ENCODE measurements at regions not wholly inside any gene's neighbourhood (a gene's known extent, or its start where the extent isn't known, plus 50 kb on each side); places are given as distances from the start of the nearest gene placed in this dataset.
"Not testable (repeated sequence)": the region's sequence is repeated elsewhere in the genome, so short reads cannot be mapped to it uniquely, and the experiment has no call there.

DNA sequence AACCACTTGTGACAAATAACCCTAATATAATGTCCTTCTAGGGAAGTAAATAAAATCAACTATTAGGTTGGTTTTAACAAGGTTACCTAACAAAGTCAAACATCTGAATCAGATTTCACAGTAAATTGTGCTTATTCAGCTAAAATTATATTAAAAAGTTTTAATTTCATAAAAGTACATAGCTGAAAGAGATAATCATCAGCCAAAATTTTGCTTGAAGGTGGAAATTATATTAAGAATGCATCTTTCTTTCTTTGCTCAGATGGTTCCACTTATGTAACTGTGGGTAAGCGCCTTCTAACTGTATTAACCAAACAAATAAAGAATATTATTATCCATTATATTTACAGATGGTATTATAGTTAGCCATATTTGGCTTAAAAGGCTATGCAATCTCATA is 2840.3 kb upstream of the PCDH20 start:
- no peak for DNase-seq

DNA sequence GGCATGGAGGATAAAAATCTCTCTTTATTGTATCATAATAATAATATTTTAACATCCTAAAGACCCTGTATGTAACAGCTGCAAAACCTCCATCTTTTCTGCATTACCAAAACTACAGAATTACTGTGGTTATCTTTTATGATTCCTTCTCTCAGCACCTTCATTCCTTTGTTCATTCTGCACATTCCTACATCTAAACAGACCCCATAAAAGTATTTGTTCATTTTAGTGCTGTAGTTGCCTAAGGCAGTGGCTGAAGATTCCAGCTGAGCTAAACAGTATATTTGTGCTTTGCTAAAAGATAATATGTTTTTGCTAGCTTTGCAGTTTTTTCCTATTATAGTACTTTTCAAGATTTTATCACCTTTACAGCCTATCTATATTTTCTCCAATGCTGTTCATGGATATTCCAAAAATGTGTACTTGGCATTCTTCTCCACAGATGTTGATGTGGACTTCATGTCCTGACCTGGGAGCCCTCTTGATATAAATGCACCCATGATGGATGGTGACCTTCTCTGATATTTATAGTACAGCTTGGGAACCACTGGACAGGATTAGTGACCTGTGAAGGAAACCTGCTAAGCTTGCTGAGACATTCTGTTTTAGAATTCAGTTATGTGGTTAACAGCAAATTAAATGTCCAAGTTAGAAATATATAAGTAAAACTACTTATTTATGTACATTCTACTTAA is 2832.9 kb upstream of the PCDH20 start:
- DNase-seq, result no peak

DNA sequence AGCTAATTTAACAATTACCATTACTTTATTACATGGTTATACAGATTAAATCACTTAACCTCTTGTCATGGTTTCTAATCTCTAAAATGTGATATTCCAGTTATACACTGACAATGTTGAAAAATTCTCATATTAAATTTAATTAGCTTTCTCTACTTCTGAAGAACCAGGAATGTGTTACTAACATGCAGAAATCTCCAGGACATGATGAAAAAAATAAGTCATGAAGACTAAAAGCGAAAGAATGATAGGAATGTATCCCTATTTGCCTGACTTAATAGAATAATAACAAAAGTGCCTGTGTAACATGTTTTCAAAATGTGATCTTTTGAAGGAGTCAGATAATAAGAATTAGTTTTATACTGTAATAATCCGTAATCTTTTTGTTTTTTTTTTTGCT is 2823.7 kb upstream of the PCDH20 start:
- no peak for DNase-seq

DNA sequence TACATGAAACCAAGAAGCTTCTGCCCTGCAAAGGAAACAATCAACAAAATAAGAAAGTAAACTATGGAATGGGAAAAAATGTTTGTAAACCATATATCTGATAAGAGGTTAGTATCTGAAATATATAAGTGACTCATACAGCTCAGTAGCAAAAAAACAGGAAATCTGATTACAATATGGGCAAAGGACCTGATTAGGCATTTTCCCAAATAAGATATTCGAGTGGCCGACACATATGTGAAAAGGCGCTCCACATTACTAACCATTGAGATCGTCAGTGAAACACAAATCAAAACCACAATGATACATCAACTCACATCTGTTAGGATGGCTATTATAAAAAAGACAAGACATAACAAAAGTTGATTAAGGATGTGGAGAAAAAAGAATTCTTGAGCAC is 2818.6 kb upstream of the PCDH20 start:
- DNase-seq, result no peak

DNA sequence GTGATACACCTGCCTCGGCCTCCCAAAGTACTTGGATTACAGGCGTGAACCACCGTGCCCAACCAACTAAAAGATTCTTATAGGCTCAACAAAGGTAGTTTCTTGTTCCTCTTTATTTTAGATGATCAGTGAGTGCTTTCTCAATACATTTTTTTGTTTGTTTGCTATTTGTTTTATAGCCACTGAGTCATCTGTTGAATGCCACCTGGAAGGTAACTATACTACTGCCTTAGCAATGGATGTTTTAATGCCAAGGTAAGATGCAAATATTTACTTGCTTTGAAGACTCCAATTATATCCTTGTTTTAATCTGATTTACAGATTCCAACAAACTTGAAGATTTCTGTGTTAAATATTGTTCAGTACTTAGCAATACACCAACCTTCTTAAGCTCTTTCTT is 2807.4 kb upstream of the PCDH20 start:
- no peak for DNase-seq

DNA sequence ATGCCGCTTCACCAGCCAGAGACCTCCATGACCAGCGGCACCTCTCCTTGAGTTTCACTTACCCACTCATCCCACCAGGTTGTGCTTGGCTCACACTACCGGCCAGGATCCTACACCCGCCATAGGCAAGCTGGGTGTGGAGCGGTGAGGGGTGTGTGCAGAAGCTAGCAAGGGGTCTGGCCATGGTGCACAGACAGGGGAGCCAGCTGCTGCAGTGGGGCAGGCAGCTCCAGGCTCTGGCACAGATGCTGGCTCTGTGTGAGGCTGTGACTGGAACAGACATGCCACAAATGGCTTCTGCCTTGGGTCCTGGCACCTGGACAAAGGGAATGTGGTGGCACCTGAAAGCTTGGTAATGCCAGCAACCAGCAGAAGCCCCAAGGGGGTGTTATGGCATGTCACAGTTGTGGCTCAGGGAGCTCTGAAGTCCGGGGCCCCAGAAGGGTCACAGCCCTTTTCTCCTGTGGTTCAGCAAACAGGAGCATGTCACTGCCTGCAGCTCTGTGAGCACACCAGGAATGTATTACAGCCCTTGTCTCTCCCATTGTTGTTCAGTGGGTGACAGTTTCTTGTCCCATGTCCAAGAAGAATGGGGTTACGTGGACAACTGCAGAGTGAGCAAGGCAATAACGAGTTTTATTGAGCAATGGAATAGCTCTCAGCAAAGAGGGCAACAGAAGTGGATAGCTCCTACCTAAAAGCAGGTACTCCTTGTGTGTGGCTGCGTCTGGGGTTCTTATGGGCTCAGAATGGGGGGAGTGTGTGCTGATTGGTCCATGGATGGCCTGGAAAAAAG is 2791.0 kb upstream of the PCDH20 start:
- no peak for DNase-seq

DNA sequence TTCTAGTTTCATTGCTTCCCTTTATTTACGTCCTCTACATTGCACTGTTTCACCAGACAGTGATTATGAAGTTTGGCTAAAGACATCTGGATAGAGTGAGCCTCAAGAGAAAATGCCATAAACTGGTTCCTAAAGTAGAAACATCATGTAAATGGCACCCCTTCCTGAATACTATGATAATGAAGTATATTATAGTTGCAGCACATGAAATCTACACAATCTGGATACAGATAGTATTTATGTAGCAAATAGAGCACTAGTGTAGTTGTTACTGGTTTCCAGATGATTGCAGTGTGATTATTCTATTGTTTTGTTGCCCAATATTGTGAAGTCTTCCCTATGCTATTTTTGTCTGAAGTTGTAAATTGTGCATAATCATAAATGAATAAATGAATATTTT is 2786.9 kb upstream of the PCDH20 start:
- no peak for DNase-seq

DNA sequence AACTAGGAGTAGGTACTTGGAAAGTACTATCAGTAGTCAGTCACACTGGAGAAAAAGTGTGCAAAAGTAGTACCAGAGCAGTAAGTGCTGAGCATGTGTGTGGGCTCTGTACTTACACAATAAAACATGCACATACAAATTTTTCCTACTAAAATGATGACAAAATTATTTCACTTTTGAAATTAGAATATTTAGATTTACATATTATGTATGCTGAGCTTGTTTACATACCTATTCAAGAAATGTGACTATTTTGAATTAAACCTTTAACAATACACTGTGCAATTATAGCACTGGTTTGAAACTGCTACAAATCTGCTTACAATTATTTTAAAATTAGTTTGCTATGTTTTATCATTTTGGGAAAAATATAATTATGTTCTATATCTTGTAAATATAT is 2781.6 kb upstream of the PCDH20 start:
- DNase-seq, result no peak

DNA sequence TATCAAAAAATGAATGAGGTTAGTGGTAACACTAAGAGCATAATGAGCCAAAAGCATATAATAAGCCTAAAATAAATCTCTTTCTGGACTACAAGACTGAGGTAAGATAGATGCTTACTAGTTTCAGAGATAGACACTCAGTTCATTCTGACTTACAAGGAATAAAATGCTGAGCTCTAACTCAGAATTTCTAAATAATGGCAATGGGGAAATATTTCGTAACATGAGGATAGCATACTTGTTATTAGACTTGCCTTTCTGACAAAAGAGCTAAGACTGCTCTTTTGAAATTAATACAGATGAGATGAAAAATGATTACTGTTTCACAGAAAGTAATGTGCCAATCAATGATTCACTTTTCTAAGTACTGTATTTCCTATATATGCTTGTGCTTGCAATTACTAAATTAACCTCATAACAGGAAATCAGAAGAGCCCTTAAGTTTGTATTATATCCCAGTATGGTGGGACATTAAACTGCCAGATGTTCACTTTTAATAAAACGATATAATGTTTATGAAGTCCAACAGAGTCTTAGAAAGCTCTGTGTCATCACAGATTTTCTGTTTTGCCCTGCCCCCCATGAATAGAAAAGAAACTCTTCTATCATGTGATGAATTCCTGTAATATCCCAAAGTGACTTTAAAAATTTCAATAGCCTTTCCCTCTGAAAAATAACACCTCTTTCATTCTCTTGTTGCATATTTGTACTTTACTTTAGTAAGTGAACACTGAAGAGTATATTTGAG is 2771.0 kb upstream of the PCDH20 start:
- no peak for DNase-seq

DNA sequence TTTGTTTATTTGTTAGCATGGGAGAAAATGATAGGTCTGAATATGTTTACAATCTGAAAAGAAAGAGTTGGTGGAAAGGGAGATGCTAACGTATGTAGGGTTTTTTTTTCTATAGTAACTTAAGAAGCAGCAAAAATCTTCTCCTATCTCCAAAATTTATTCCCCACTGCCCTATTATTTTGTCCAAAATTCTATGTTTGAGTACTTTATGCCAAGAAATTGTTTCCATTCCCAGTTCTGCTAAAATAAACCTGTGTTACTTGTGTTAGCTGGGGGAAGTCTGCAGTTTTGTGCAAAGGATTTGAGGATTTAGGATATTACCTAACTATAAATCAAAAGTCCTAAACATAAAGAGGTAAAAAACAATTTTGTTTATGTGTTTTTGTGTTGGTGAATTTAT is 2770.4 kb upstream of the PCDH20 start:
- DNase-seq, result no peak

DNA sequence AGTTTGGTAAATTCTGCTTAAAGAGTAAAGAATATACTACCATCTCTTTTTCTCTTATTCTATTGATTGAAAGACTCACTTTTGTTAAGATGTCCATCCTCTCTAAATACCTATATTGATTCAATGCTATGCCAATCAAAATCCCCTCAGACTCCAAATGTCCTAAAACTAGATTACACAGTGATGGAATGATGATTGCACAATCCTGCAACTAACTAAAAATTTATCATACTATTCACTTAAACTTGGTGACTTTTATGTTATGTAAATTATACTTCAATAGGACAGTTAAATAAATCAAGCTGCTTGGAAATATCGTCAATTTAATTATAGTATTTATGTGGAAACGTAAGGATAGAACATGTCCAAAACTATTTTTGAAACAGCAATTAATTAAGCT is 2765.1 kb upstream of the PCDH20 start:
- DNase-seq, result no peak

DNA sequence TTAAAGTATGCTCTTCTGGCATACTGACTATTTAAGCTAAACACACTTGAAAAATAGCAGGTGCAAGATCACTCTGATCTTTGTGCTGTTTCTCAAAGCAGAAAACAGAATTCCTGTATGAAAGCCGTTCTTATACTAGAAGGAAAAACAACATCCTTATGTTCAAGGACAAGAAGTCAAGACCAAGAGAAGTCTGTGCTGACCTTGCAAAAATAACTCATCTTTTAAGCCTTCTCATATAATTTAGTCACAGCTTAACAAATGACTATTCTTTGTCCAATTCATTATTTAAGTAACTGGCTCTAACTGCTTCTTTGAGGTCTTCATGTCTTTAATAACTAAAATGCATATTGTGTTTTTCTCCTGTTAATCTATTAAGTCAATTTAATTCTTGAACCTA is 2750.2 kb upstream of the PCDH20 start:
- no peak for DNase-seq

DNA sequence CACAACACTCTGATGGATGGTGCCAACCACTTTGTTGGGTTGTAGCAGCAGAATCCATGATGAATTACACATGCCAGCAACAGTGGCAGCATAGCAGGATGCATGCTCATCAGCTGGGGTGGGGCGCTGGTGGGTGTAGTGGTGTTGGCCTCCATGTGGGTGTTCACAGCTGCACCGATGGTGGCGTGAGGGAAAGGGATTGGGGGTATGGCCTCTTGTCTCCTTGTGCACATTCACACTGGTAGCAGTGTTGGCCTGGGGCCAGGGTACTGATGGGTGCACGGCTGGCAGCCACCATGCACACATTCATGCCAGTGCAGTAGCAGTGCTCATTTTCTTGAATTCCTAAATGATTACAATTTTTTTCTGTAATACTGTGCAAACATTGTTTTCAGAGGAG is 2748.8 kb upstream of the PCDH20 start:
- no peak for DNase-seq

DNA sequence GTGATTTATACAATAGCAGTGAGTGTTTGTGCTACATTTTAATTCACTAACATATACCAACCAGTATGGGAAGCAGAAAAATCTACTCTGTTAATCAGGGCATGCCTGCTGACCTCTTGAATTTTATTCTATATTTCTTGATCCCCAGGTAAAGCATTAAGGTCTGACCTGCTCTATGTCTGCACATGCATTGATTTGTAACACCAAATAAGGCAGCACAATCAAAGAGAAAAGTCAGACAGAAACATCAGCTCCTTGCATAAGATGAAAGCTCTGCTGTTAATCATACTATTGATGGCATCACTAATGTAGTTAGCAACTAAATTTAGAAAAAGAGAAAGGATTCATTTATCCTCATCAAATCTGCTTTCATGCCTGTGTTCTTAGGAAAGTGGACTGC is 2744.8 kb upstream of the PCDH20 start:
- DNase-seq, result no peak

DNA sequence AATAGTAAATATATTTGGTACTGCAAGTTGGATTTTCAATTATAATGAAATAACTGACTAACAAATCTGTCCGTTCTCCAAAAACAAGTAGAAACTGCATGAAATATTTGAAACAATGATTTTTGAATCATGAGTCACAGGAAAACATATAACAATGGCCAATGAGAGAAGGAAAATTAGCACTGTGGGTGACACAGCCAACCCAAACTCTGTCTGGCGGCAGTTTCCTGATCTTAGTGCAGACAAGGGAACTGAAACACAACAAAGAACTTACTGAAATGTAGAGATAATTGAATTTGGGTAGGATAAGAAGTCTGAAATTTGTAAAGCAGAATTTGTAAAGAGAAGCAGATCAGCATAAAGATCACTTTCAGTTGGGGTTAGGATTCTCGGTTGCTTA is 2743.3 kb upstream of the PCDH20 start:
- DNase-seq, result no peak

DNA sequence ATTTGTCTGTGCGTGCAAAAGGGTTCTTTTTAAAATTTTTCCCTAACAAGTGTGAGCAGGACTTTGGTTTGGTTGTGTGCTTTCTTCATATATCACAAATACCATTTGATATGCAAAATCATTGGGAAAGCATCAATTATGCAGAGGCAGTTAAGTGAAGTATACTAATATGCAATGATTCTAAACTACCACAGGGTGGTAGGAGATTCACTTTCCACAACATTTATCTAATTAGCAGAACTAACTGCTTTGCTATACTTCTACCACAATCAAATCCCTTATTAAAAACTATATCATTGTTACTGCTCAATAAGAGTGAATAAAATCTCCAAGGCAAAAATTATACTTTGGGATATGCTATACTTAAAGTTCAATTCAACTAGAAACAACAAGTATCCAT is 2738.9 kb upstream of the PCDH20 start:
- DNase-seq, result no peak

DNA sequence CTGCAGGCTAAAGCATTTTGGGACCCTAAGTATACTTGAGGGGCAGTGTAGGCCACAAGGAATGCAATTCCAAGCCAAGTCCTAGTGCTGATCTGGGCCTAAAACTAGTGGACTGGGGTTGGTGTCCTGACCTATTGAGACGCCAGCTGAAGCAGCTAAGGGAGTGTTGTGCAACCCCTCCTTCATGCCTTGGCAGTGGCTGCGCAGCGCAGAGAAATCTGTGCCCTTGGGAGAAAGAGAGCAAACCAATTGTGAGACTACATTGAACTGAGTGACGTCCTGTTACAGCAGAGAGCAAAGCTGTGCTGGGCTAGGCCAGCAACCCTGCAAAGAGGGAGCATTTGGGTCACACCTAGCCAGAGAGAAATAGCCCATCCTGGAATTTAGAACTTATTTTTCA is 2715.0 kb upstream of the PCDH20 start:
- no peak for DNase-seq

DNA sequence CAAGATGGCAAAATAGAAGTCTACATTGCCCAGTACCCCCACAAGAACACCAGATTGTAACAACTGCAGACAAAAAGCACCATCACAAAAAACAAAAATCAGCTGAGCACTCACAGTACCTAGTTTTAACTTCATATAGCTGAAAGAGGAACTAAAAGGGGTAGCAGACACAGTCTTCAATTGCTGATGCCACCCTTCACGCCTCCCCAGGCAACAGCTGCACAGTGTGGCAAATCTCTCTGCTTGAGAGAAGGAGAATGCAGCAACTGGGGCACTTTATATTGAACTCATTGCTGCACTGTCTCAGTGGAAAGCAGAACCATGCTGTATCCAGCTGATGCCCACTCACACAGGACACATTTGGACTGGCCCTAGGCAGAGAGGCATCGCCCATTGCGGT is 2714.5 kb upstream of the PCDH20 start:
- no peak for DNase-seq

DNA sequence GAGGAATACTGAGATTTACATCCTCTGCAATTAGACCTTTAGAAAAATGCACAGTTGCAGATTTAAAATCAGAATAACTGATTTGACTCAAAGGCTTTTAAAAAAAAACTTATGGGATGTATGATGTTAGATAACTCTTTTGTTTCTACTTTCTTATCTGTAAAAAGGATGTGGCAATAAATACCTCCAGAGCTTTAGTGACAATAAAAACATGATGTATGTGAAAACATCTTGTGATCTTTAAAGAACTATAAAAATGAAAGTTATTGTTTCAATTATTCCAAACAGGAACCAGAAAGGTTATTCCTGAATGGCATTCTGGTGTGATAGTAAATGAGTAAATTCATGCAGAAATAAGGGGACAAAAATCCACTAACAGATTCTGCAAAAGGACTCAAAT is 2712.2 kb upstream of the PCDH20 start:
- DNase-seq, result no peak

DNA sequence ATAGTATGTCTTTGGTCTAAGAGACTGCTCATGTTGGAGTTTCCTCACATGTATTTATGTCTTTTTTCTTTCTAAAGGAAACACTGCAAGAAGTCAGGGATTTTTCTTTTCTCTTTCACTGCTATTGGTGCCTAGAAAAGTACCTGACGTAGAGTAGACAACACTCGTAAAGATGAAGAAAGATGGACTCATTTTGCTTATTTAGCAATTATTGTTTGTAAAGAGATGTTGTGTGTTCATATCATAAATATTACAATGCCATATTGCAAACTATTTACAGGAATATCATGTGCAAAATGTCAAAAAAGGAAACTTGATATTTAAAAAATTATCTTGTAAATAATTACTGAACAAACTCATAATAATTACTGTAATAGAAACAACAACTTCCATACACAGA is 2711.5 kb upstream of the PCDH20 start:
- DNase-seq, result no peak

DNA sequence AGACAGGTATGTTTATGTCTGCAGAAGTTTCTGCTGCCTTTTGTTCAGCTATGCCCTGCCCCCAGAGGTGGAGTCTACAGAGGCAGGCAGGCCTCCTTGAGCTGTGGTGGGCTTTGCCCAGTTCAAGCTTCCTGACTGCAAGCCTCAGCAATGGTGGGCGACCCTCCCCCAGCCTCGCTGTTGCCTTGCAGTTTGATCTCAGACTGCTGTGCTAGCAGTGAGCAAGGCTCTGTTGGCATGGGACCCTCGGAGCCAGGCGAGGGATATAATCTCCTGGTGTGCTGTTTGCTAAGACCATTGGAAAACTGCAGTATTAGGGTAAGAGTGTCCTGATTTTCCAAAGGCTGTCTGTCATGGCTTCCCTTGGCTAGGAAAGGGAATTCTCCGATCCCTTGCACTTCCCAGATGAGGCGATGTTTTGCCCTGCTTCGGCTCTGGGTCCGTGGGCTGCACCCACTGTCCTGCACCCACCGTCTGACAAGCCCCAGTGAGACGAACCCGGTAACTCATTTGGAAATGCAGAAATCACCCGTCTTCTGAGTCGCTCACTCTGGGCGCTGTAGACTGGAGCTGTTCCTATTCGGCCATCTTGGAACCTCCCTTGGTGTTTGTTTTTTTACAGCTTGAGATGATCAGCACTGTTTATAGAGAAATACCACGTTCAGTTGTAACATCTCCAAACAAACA is 2705.5 kb upstream of the PCDH20 start:
- DNase-seq, result not testable (repeated sequence)

DNA sequence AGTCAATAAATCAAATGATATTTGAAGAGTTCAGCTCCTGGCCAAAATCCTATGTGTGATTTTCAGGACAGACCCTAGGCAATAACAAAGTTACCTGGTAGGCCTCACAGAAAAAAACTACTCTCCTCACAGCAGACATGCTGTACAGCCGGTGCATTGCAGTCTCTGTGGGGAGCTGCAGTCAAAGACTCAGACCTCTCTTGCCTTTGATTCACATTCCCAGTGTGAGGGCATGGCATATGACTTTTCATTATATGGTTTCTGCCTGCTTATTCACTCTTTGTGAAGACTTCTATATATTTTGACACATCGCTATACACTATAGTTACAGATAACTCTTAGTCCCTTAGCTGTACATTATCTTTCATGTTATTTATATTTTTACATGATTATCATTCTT is 2684.3 kb upstream of the PCDH20 start:
- DNase-seq, result no peak

DNA sequence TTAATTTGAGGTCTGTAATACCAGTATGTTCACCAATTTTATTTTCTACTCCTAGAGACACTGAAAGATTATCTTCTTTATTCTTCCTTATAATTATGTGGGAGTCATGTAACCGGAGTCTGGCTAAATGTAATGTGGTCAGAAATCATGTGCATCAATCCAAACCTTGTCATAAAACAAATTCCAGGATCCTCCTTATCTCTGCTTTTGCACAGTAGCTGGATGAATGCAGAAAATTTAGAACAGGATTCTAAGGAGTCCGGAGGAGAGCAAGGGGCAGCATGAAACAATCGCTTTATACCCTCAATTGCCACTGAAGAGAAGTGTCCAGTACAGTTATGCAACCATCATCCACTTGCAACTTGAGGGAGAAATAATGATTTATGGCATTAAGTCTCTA is 2674.7 kb upstream of the PCDH20 start:
- DNase-seq, result no peak

DNA sequence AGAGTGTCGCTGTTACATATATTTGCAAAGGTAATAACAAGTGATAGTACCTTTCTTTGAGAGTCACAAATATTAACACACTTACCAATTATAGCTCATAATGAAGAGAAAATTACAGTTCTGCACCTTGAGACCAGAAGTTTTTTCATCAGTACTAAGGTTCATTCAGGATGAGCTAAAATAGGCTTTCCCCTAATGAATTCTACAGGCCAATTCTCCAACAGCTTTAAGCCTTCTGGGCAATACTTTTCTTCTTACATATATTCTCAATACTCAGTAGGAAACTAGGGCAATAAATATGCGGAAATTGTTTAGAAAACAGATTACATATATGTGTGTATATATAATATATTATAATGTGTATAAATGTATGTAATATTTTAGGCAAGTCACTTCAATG is 2672.8 kb upstream of the PCDH20 start:
- no peak for DNase-seq
